ENCODE measurements at regions not wholly inside any gene's neighbourhood (a gene's known extent, or its start where the extent isn't known, plus 50 kb on each side); places are given as distances from the start of the nearest gene placed in this dataset.

DNA sequence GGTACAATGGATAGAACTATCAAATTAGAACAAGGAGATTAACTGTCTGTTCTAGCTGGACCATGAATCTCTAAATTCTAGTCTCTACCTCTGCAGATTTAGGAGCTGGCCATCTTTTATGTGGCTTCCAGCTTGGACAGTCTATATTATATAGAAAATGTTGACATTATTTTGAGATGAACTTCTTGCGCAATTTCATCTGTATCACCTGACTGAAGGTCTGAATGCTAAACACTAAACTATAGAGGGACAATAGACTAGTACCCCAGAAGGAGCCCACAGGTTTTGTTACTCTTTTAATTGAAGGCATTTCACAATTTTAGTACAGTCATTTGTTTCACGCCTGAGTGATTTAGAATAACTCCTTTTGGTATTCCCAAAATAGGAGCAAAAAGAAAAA, 222.4 kb upstream of the ANKRD30A start:
- H4K20me1 ChIP-seq (ENCODE audit: insufficient read depth, low read length, poor library complexity, severe bottlenecking), result no peaks in the 10 kb centered on the region
- H3K36me3 ChIP-seq (ENCODE audit: insufficient read depth, low read length), result no peaks in the 10 kb centered on the region
- H3K27me3 ChIP-seq (ENCODE audit: insufficient read depth, low read length, poor library complexity, severe bottlenecking), result no peaks in the 10 kb centered on the region
- no peak overlapping the region for H3K4me2 ChIP-seq (ENCODE audit: low read depth, low read length, poor library complexity, severe bottlenecking)
- no peak for TF ChIP-seq CTCF (conservative IDR thresholded peaks at IDR 0.05; ENCODE audit: low read length)
- TF ChIP-seq EZH2phosphoT487 (IDR thresholded peaks at IDR 0.05; ENCODE audit: borderline replicate concordance), result no peak
- no peak overlapping the region for H3K4me3 ChIP-seq (ENCODE audit: low read length, poor library complexity, severe bottlenecking)
- no peaks in the 10 kb centered on the region for H3K79me2 ChIP-seq (ENCODE audit: insufficient read depth, low read length)
- no peaks in the 10 kb centered on the region for H3K9me2 ChIP-seq (replicated peaks; ENCODE audit: low read depth, low read length)
- H2AFZ ChIP-seq (ENCODE audit: low read length), result no peak overlapping the region
- H3K9me3 ChIP-seq (ENCODE audit: insufficient read depth, low read depth, low read length), result peaks cover 5% of the 10 kb centered on the region; the same call in 1 of the 2 replicates
- H3K4me1 ChIP-seq (ENCODE audit: insufficient read depth, low read length, poor library complexity, severe bottlenecking), result no peaks in the 10 kb centered on the region
- H3K9ac ChIP-seq (ENCODE audit: low read depth, low read length, poor library complexity, severe bottlenecking), result no peak overlapping the region
- no peaks in the 10 kb centered on the region for H3F3A ChIP-seq (ENCODE audit: low read depth)

- H3K4me2 ChIP-seq (ENCODE audit: low read depth, low read length, poor library complexity, severe bottlenecking), result no peak overlapping the region
- peaks cover 5% of the 10 kb centered on the region; the same call in 1 of the 2 replicates for H3K9me3 ChIP-seq (ENCODE audit: insufficient read depth, low read depth, low read length)
- H3K9me2 ChIP-seq (replicated peaks; ENCODE audit: low read depth, low read length), result no peaks in the 10 kb centered on the region
- no peak overlapping the region for H2AFZ ChIP-seq (ENCODE audit: low read length)
- no peak overlapping the region for H3K9ac ChIP-seq (ENCODE audit: low read depth, low read length, poor library complexity, severe bottlenecking)
- no peaks in the 10 kb centered on the region for H3K79me2 ChIP-seq (ENCODE audit: insufficient read depth, low read length)
- no peaks in the 10 kb centered on the region for H4K20me1 ChIP-seq (ENCODE audit: insufficient read depth, low read length, poor library complexity, severe bottlenecking)
- no peaks in the 10 kb centered on the region for H3F3A ChIP-seq (ENCODE audit: low read depth)
- H3K27me3 ChIP-seq (ENCODE audit: insufficient read depth, low read length, poor library complexity, severe bottlenecking), result no peaks in the 10 kb centered on the region
- no peaks in the 10 kb centered on the region for H3K36me3 ChIP-seq (ENCODE audit: insufficient read depth, low read length)
- H3K4me1 ChIP-seq (ENCODE audit: insufficient read depth, low read length, poor library complexity, severe bottlenecking), result no peaks in the 10 kb centered on the region
- no peak for TF ChIP-seq CTCF (conservative IDR thresholded peaks at IDR 0.05; ENCODE audit: low read length)
- no peak for TF ChIP-seq EZH2phosphoT487 (IDR thresholded peaks at IDR 0.05; ENCODE audit: borderline replicate concordance)
- H3K4me3 ChIP-seq (ENCODE audit: low read length, poor library complexity, severe bottlenecking), result no peak overlapping the region
Observed at GRCh38 chr10:36899652-36900051, 225.7 kb upstream of the ANKRD30A start.

DNA sequence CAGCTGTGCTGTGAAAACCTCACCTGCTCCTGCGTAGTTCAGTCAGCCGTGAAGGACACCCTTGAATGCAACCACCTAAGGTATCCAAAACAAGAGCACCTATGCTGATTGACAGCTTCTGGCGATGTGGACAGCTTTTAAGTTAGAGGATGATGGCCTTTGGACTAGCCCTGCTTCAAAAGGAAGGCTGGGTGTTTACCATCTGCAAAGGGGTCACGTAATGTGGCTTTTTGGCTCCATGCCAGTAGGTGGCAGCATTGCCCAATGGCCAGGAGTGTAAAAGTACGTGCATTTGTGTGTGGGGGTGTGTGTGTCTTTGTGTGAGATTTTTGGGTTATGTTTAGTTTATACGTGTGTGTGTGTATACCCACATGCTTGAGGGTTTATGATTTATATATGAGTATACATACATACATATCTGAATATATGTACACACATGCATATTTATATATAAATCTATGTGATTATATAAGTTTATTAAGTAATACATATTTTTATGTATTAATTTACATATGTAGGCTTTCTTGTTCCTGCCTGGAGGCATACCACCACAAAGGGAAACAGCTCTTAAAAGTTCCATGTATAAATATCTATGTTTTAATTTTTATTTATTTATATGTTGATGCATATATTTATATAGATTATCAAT, 236.3 kb upstream of the ANKRD30A start:
- Histone ChIP-seq H3K4me1 (ENCODE audit: insufficient read depth, low read length, poor library complexity, severe bottlenecking) (no peaks in the 10 kb centered on the region), H3K79me2 (ENCODE audit: insufficient read depth, low read length) (no peaks in the 10 kb centered on the region), H3F3A (ENCODE audit: low read depth) (no peaks in the 10 kb centered on the region), H3K9ac (ENCODE audit: low read depth, low read length, poor library complexity, severe bottlenecking) (no peak overlapping the region), H3K36me3 (ENCODE audit: insufficient read depth, low read length) (no peaks in the 10 kb centered on the region), H3K27me3 (ENCODE audit: insufficient read depth, low read length, poor library complexity, severe bottlenecking) (no peaks in the 10 kb centered on the region), H4K20me1 (ENCODE audit: insufficient read depth, low read length, poor library complexity, severe bottlenecking) (no peaks in the 10 kb centered on the region), H3K4me2 (ENCODE audit: low read depth, low read length, poor library complexity, severe bottlenecking) (no peak overlapping the region), H3K9me2 (replicated peaks; ENCODE audit: low read depth, low read length) (no peaks in the 10 kb centered on the region), H3K9me3 (ENCODE audit: insufficient read depth, low read depth, low read length) (no peaks in the 10 kb centered on the region), H2AFZ (ENCODE audit: low read length) (no peak overlapping the region), H3K4me3 (ENCODE audit: low read length, poor library complexity, severe bottlenecking) (no peak overlapping the region)
- TF ChIP-seq EZH2phosphoT487 (IDR thresholded peaks at IDR 0.05; ENCODE audit: borderline replicate concordance), result no peak
- TF ChIP-seq CTCF (conservative IDR thresholded peaks at IDR 0.05; ENCODE audit: low read length), result peak; percentile 85

Measured in Loucy (cell line).